K562 (cell line): ENCODE measurements at regions not wholly inside any gene's neighbourhood (a gene's known extent, or its start where the extent isn't known, plus 50 kb on each side); places are given as distances from the start of the nearest gene placed in this dataset.

ENCODE experiments used
- ATAC-seq: fragments of 200-7000 bp; cut with Tn5 transposase; 3 replicates; pipeline ENCODE4 v1.9.1; 2020; ENCODE audit warnings: moderate library complexity
- BruUV-seq: library from RNA; stranded (reverse); fragments of 400-500 nt; replicated peaks from 2 replicates; lab custom pipeline; 2021; lab: Mats Ljungman, UMichigan
- CTCF ChIA-PET: fragments of 300-600 bp; formaldehyde crosslinking; extraction: SDS; loops from one replicate; lab custom pipeline; 2021; ENCODE audit warnings: low intra/inter-chr PET ratio; lab: Yijun Ruan, JAX
- POLR2A ChIA-PET: fragments of 300-600, 350-650 bp; sonication (Branson Sonifier 250); formaldehyde crosslinking; extraction: SDS; loops from one replicate; lab custom pipeline; 2021; ENCODE audit warnings: antibody characterized with exemption, inconsistent platforms; lab: Yijun Ruan, JAX
- DNase-seq, 4 experiments: peaks; one replicate each; pipeline versions ENCODE4 v3.0.0 to v3.0.0-alpha.2; 2011 to 2018; ENCODE audit warnings: low spot score in 3 of 4, mixed read lengths in 3 of 4; ENCODE audit errors: extremely low read depth in 1 of 4
- FAIRE-seq: peaks from 2 replicates; lab custom pipeline; 2011; peaks lifted over from hg19 to GRCh38; lab: Jason Lieb, UNC
- H2AFZ ChIP-seq: 2 replicates; pipeline ENCODE4 v1.6.0; 2011; ENCODE audit warnings: low read depth, low read length, control low read depth, inconsistent platforms
- H3K27ac ChIP-seq: fragments of 200-600 bp; 3 replicates; pipeline ENCODE4 v1.8.0; 2011; ENCODE audit warnings: low read depth, mild to moderate bottlenecking, control low read depth, inconsistent platforms, low read length, moderate library complexity, mixed read lengths; ENCODE audit errors: extremely low read depth
- H3K27me3 ChIP-seq, 2 experiments: fragments of 300-600 bp in 1 of 2; 2 replicates in 1 of 2; 3 replicates in 1 of 2; pipeline versions ENCODE4 v1.6.0 to v1.8.0; 2011; ENCODE audit warnings: inconsistent platforms in 2 of 2, low read length in 2 of 2, mild to moderate bottlenecking in 1 of 2, mixed read lengths in 1 of 2, moderate library complexity in 1 of 2; ENCODE audit not compliant: control insufficient read depth in 2 of 2, insufficient read depth in 2 of 2
- H3K36me3 ChIP-seq: fragments of 300-600 bp; 3 replicates; pipeline ENCODE4 v1.8.0; 2011; ENCODE audit warnings: mild to moderate bottlenecking, low read length, inconsistent platforms; ENCODE audit not compliant: control insufficient read depth, insufficient read depth
- H3K4me1 ChIP-seq, 2 experiments: fragments of 200-600 bp in 1 of 2; replicated peaks in 1 of 2; 2 replicates in 1 of 2; 3 replicates in 1 of 2; pipeline versions ENCODE4 v1.5.1 to v1.8.0; 2011; ENCODE audit warnings: inconsistent platforms in 2 of 2, low read length in 2 of 2, mild to moderate bottlenecking in 1 of 2, mixed read lengths in 1 of 2, moderate library complexity in 1 of 2; ENCODE audit not compliant: control insufficient read depth in 2 of 2, insufficient read depth in 2 of 2
- H3K4me2 ChIP-seq: 2 replicates; pipeline ENCODE4 v1.6.1; 2011; ENCODE audit warnings: low read length, control low read depth, inconsistent platforms, mixed read lengths; ENCODE audit not compliant: insufficient read depth
- H3K4me3 ChIP-seq: fragments of 200-600 bp; sonication (generic), shearing (Covaris generic); 2 replicates; pipeline ENCODE4 v1.5.1; 2016; ENCODE audit warnings: control low read depth, inconsistent platforms
- H3K79me2 ChIP-seq: fragments of 200-600 bp; 3 replicates; pipeline ENCODE4 v1.8.0; 2011; ENCODE audit warnings: low read length, inconsistent platforms; ENCODE audit not compliant: control insufficient read depth, insufficient read depth
- H3K9ac ChIP-seq, 2 experiments: 2 replicates each; pipeline versions ENCODE4 v1.6.0 to v1.6.1; 2011; ENCODE audit warnings: low read depth in 2 of 2, low read length in 2 of 2, control low read depth in 1 of 2, inconsistent platforms in 1 of 2, mild to moderate bottlenecking in 1 of 2, mixed read lengths in 1 of 2; ENCODE audit not compliant: insufficient read depth in 1 of 2
- H3K9me1 ChIP-seq: one replicate; pipeline ENCODE4 v1.6.0; 2011; ENCODE audit warnings: inconsistent platforms, mild to moderate bottlenecking, low read length, moderate library complexity; ENCODE audit not compliant: control insufficient read depth, insufficient read depth
- H3K9me3 ChIP-seq: replicated peaks from 2 replicates; pipeline ENCODE4 v1.5.1; 2011; ENCODE audit warnings: low read depth, low read length, inconsistent platforms; ENCODE audit not compliant: control insufficient read depth, insufficient read depth
- H4K20me1 ChIP-seq: replicated peaks from 2 replicates; pipeline ENCODE4 v1.6.1; 2011; ENCODE audit warnings: low read length, inconsistent platforms, mixed read lengths; ENCODE audit not compliant: control insufficient read depth, insufficient read depth
- FOXP1 ChIP-seq: sonication (generic); formaldehyde crosslinking; IDR thresholded peaks from 2 replicates; pipeline ENCODE4 v1.8.0; 2022; ENCODE audit warnings: mild to moderate bottlenecking, missing genetic modification reagents
- GABPB1 ChIP-seq: sonication (generic); formaldehyde crosslinking; IDR thresholded peaks from 2 replicates; pipeline ENCODE4 v1.8.0; 2022; ENCODE audit warnings: mild to moderate bottlenecking, missing genetic modification reagents
- LEF1 ChIP-seq: fragments of 450-650 bp; IDR thresholded peaks from 2 replicates; pipeline ENCODE4 v1.6.1; 2016; ENCODE audit warnings: mild to moderate bottlenecking
- MEIS2 ChIP-seq: fragments of 450-650 bp; IDR thresholded peaks from 2 replicates; pipeline ENCODE4 v1.6.1; 2014; ENCODE audit warnings: mild to moderate bottlenecking; ENCODE audit not compliant: partially characterized antibody
- NUFIP1 ChIP-seq: fragments of 450-650 bp; IDR thresholded peaks from 2 replicates; pipeline ENCODE4 v1.6.1; 2018; ENCODE audit not compliant: partially characterized antibody
- ZNF140 ChIP-seq: fragments of 250-450 bp; sonication (Bioruptor Pico); IDR thresholded peaks from 2 replicates; pipeline ENCODE4 v1.8.0; 2021; ENCODE audit warnings: moderate library complexity, mild to moderate bottlenecking, inconsistent platforms
- ZNF644 ChIP-seq: fragments of 200-800 bp; sonication (Bioruptor generic); IDR thresholded peaks from 2 replicates; pipeline ENCODE4 v1.6.1; 2016; ENCODE audit warnings: low read depth, missing genetic modification characterization, missing compliant biosample characterization
- ZNF830 ChIP-seq: fragments of 250-450 bp; sonication (Bioruptor Pico); IDR thresholded peaks from 2 replicates; pipeline ENCODE4 v1.5.0; 2021; ENCODE audit warnings: mild to moderate bottlenecking
- WGBS: fragments of 100-300 bp; shearing (Covaris generic); methylation state at CpG from one replicate; pipeline ENCODE4 v1.1.6; 2016; ENCODE audit warnings: low coverage, mixed read lengths; ENCODE audit not compliant: insufficient coverage; ENCODE audit errors: missing lambda C conversion rate; 5-methylcytosine and 5-hydroxymethylcytosine counted together
- in situ Hi-C: fragments of 300-500 bp; cut with MboI; formaldehyde crosslinking; loops from 4 replicates; pipeline ENCODE4 v1.15.0; 2018; ENCODE audit warnings: inconsistent platforms, mixed read lengths
- intact Hi-C: fragments of 100-400 bp; cut with micrococcal nuclease; formaldehyde crosslinking; loops from 2 replicates; pipeline ENCODE4 v1.14.2; 2022
- TF ChIP-seq, protein P1 (sequence below): fragments of 450-650 bp; formaldehyde crosslinking; conservative IDR thresholded peaks from 2 replicates; pipeline ENCODE4 v1.4.0; 2022; ENCODE audit warnings: mild to moderate bottlenecking, missing genetic modification characterization
- TF ChIP-seq, protein P2 (sequence below): IDR thresholded peaks from 2 replicates; pipeline ENCODE4 v1.6.1; 2012; ENCODE audit warnings: low read depth, low read length, improper control_type of control experiment, borderline replicate concordance
- TF ChIP-seq, protein P3 (sequence below): IDR thresholded peaks from 2 replicates; pipeline ENCODE4 v1.6.1; 2016; ENCODE audit warnings: missing genetic modification characterization, missing compliant biosample characterization
- TF ChIP-seq, protein P4 (sequence below): IDR thresholded peaks from 3 replicates; pipeline ENCODE4 v1.6.1; 2011; ENCODE audit warnings: borderline replicate concordance, mild to moderate bottlenecking; ENCODE audit not compliant: insufficient read length, insufficient read depth
- TF ChIP-seq, protein P5 (sequence below): fragments of 450-650 bp; formaldehyde crosslinking; IDR thresholded peaks from 2 replicates; pipeline ENCODE4 v1.4.0; 2020; ENCODE audit warnings: mild to moderate bottlenecking, moderate library complexity

DNA sequence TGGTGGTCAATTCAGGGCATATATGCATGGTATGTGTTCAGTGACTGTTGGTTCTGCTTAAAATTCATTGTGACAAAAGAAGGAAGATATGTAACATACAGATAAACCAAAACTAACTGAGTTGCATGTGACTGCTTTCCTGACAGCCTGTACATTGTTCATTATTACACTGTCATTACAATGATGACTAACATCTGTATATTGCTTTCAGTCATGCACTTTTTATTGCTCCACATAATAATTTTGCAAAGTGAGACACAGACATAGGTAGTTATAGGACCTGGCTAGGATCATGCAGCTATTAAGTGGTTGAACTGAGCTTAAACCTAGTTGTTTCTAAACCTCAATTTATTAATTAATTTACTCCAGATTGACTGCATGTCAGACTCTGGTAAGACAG lies 703.2 kb downstream of the HDGFL1 start (continued):
- TF ChIP-seq, protein P1, sequence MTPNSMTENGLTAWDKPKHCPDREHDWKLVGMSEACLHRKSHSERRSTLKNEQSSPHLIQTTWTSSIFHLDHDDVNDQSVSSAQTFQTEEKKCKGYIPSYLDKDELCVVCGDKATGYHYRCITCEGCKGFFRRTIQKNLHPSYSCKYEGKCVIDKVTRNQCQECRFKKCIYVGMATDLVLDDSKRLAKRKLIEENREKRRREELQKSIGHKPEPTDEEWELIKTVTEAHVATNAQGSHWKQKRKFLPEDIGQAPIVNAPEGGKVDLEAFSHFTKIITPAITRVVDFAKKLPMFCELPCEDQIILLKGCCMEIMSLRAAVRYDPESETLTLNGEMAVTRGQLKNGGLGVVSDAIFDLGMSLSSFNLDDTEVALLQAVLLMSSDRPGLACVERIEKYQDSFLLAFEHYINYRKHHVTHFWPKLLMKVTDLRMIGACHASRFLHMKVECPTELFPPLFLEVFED (CRISPR knock-in tag), result no peak
- TF ChIP-seq, all 486 proteins: peak for 0

DNA sequence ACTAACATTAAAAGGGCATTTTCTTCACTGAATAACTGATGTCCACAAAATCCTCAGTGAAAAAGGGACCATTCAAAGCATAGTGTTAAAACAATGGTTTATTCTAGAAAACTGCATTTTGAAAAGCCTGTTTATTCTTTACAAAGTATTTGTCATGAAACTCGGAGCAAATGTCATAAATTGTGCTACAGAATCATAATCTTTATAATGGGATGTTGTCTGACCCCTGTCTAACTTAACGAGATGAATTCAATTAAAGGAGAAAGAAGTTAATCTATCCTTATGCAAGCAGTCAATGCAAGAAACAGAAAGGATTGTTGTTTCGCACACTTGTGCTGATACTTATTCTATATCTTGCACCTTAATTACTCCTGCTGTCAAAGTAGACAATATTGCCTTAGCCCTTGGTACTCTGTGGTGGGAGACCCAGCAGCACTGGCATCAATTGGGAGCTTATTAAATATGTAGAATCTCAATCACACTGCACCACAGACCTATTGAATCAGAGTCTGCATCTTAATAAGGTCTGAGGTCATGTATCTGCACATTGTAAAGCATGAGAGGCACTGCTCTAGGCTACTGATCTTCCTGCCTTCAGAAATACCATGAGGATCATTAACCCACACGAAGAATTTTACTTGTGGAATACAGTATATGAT lies 708.3 kb downstream of the HDGFL1 start:
- H2AFZ ChIP-seq, result no peak overlapping the region
- ChIA-PET POLR2A (no interaction called here), CTCF (no interaction called here)
- DNase-seq (no peak), FAIRE-seq (no peak), ATAC-seq (no peak)
- BruUV-seq, result no TSS peak
- H3K4me2 ChIP-seq, result no peak overlapping the region
- in situ Hi-C loops, result no loop called here
- H4K20me1 ChIP-seq, result no peaks in the 10 kb centered on the region
- no peak overlapping the region for H3K4me3 ChIP-seq
- H3K27ac ChIP-seq, result no peak overlapping the region
- H3K9me1 ChIP-seq, result no peaks in the 10 kb centered on the region
- H3K4me1 ChIP-seq, result no peaks in the 10 kb centered on the region
- WGBS, result 0% methylated on average over 4 of the region's 4 CpGs
- H3K27me3 ChIP-seq, result no peaks in the 10 kb centered on the region
- intact Hi-C loops, result no loop called here
- no peaks in the 10 kb centered on the region for H3K36me3 ChIP-seq
- H3K79me2 ChIP-seq, result no peaks in the 10 kb centered on the region
- no peaks in the 10 kb centered on the region; the same call in 1 of the 2 replicates for H3K9me3 ChIP-seq
- no peak overlapping the region for H3K9ac ChIP-seq
- TF ChIP-seq NUFIP1 (no peak), ZNF140 (CRISPR knock-in tag) (no peak), LEF1 (no peak), MEIS2 (no peak), FOXP1 (no peak), ZNF830 (CRISPR knock-in tag) (no peak), GABPB1 (CRISPR knock-in tag) (no peak), ZNF644 (tag) (no peak)
- TF ChIP-seq, protein P2, sequence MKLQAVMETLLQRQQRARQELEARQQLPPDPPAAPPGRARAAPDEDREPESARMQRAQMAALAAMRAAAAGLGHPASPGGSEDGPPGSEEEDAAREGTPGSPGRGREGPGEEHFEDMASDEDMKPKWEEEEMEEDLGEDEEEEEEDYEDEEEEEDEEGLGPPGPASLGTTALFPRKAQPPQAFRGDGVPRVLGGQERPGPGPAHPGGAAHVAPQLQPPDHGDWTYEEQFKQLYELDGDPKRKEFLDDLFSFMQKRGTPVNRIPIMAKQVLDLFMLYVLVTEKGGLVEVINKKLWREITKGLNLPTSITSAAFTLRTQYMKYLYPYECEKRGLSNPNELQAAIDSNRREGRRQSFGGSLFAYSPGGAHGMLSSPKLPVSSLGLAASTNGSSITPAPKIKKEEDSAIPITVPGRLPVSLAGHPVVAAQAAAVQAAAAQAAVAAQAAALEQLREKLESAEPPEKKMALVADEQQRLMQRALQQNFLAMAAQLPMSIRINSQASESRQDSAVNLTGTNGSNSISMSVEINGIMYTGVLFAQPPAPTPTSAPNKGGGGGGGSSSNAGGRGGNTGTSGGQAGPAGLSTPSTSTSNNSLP, result no peak
- TF ChIP-seq, protein P3, sequence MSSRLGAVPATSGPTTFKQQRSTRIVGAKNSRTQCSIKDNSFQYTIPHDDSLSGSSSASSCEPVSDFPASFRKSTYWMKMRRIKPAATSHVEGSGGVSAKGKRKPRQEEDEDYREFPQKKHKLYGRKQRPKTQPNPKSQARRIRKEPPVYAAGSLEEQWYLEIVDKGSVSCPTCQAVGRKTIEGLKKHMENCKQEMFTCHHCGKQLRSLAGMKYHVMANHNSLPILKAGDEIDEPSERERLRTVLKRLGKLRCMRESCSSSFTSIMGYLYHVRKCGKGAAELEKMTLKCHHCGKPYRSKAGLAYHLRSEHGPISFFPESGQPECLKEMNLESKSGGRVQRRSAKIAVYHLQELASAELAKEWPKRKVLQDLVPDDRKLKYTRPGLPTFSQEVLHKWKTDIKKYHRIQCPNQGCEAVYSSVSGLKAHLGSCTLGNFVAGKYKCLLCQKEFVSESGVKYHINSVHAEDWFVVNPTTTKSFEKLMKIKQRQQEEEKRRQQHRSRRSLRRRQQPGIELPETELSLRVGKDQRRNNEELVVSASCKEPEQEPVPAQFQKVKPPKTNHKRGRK, result no peak
- TF ChIP-seq, protein P4, sequence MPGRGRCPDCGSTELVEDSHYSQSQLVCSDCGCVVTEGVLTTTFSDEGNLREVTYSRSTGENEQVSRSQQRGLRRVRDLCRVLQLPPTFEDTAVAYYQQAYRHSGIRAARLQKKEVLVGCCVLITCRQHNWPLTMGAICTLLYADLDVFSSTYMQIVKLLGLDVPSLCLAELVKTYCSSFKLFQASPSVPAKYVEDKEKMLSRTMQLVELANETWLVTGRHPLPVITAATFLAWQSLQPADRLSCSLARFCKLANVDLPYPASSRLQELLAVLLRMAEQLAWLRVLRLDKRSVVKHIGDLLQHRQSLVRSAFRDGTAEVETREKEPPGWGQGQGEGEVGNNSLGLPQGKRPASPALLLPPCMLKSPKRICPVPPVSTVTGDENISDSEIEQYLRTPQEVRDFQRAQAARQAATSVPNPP, result no peak
- TF ChIP-seq, protein P5, sequence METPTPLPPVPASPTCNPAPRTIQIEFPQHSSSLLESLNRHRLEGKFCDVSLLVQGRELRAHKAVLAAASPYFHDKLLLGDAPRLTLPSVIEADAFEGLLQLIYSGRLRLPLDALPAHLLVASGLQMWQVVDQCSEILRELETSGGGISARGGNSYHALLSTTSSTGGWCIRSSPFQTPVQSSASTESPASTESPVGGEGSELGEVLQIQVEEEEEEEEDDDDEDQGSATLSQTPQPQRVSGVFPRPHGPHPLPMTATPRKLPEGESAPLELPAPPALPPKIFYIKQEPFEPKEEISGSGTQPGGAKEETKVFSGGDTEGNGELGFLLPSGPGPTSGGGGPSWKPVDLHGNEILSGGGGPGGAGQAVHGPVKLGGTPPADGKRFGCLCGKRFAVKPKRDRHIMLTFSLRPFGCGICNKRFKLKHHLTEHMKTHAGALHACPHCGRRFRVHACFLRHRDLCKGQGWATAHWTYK, result no peak
